ENCODE measurements at regions not wholly inside any gene's neighbourhood (a gene's known extent, or its start where the extent isn't known, plus 50 kb on each side); places are given as distances from the start of the nearest gene placed in this dataset.
A peak's percentile ranks its signal among the peaks of the same experiment; 100 is the strongest.

DNA sequence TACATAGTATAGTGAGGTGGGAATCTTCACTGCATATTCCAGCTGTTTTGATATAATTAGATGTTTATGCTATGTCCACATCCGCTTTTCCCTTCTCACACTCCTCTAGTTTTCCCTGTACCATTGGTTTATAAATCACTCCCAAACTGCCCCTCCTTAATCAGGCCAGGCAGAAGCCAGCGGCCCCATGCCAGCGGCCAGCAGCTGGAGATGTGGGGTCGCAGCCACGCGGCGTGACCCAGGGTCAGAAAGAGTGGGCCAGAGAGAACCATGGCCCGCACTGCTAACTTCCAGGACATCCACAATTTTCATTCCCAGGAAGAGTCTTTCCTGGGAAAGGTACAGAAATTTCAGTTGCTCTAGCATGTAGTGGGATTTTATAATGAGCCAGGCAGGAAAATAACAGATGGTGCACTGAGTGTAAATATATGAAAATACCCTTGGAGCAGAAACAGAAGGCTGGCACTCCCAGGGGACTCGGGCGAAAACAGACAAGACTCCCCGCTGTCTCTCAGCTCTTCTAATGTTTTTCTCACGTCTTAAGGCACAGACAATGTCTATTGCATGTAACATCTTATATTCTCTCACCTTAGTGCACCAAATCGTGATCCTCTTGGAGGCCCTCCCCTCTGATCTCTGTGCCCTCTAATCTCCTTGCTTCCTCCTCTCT lies 145.9 kb upstream of the ZFP42 start:
- no peaks in the 10 kb centered on the region for H3K4me1 ChIP-seq (replicated peaks in 1 of 4; ENCODE audit: control insufficient read depth in 3 of 4, insufficient read depth in 4 of 4, low read length in 3 of 4)
- H2BK20ac ChIP-seq (ENCODE audit: low read length), result no peak overlapping the region
- no peak overlapping the region for H2AK5ac ChIP-seq (ENCODE audit: low read depth, low read length)
- H3K27me3 ChIP-seq (replicated peaks in 1 of 4; ENCODE audit: control insufficient read depth in 3 of 4, extremely low read depth in 1 of 4, insufficient read depth in 3 of 4, low read length in 3 of 4), result no peaks in the 10 kb centered on the region
- 86% methylated on average over 13 of the region's 13 CpGs; no CpG with 5 or more reads in 1 of the 2 experiments for WGBS, 2 experiments (ENCODE audit: extremely low coverage in 1 of 2, insufficient coverage in 1 of 2, insufficient read length in 1 of 2, insufficient replicate concordance in 2 of 2, low coverage in 1 of 2, low lambda C conversion rate in 2 of 2, missing lambda C conversion rate in 1 of 2)
- no peak overlapping the region for H4K5ac ChIP-seq (ENCODE audit: insufficient read length, low read depth, low read length)
- no peak overlapping the region for H3K9ac ChIP-seq (replicated peaks in 1 of 4; ENCODE audit: extremely low read depth in 1 of 4, low read depth in 3 of 4, low read length in 3 of 4)
- no peaks in the 10 kb centered on the region for H3K79me2 ChIP-seq (ENCODE audit: control insufficient read depth in 1 of 2, insufficient read depth in 2 of 2, low read length in 2 of 2)
- H2BK12ac ChIP-seq (ENCODE audit: low read depth, low read length), result no peak overlapping the region
- H3K36me3 ChIP-seq (ENCODE audit: control insufficient read depth in 2 of 4, insufficient read depth in 4 of 4, low read length in 3 of 4), result no peaks in the 10 kb centered on the region
- ChIA-PET CTCF (ENCODE audit: partially characterized antibody) (interaction anchor here (0.5 to 1.0 kb wide), 2 partner anchors 14 to 213 kb away, joined by 3 read pairs; no protein-coding TSS in a partner anchor), POLR2A (ENCODE audit: partially characterized antibody) (no interaction called here)
- no peaks in the 10 kb centered on the region for H3K79me1 ChIP-seq (ENCODE audit: low read depth, low read length)
- H3K14ac ChIP-seq (ENCODE audit: insufficient read length), result no peak overlapping the region
- no peak for DNase-seq (ENCODE audit: low read depth in 1 of 2, low spot score in 2 of 2)
- no peak overlapping the region for H3K4me3 ChIP-seq (ENCODE audit: extremely low read depth in 1 of 4, insufficient read depth in 2 of 4, low read depth in 3 of 4, low read length in 4 of 4)
- H4K91ac ChIP-seq (replicated peaks; ENCODE audit: insufficient read length, low read length), result no peak overlapping the region
- H2BK5ac ChIP-seq (ENCODE audit: low read depth, low read length), result no peak overlapping the region
- H4K8ac ChIP-seq (ENCODE audit: extremely low read depth, insufficient read depth, low read length), result no peak overlapping the region
- H3K9me3 ChIP-seq (ENCODE audit: insufficient read depth in 2 of 2, low read depth in 1 of 2, low read length in 1 of 2), result no peaks in the 10 kb centered on the region
- no peak for FAIRE-seq
- H3K23ac ChIP-seq (ENCODE audit: insufficient read length), result no peak overlapping the region
- H3K4me2 ChIP-seq (ENCODE audit: insufficient read depth in 1 of 2, low read depth in 2 of 2, low read length in 2 of 2), result no peak overlapping the region
- H4K20me1 ChIP-seq (replicated peaks in 1 of 2; ENCODE audit: control insufficient read depth in 1 of 2, insufficient read depth in 2 of 2, low read length in 2 of 2), result no peaks in the 10 kb centered on the region
- no peak overlapping the region for H2BK15ac ChIP-seq (ENCODE audit: low read length)
- no peak overlapping the region for H2BK120ac ChIP-seq (replicated peaks; ENCODE audit: low read depth, low read length)
- no peak overlapping the region for H3K4ac ChIP-seq (replicated peaks; ENCODE audit: insufficient read length, low read depth, low read length)
- no peaks in the 10 kb centered on the region for H3K23me2 ChIP-seq (ENCODE audit: low read depth, low read length)
- H3K56ac ChIP-seq (replicated peaks; ENCODE audit: insufficient read length, low read depth, low read length), result no peak overlapping the region
- no peak overlapping the region for H3K27ac ChIP-seq (ENCODE audit: low read depth, low read length)
- H2AFZ ChIP-seq (ENCODE audit: low read length), result peak overlapping the region; percentile 94
- H3K18ac ChIP-seq (ENCODE audit: extremely low read depth, low read length), result no peak overlapping the region
- no peak for TF ChIP-seq EP300 (IDR thresholded peaks at IDR 0.05; ENCODE audit: borderline replicate concordance in 1 of 2, low read depth in 2 of 2, low read length in 2 of 2)
- no peak for TF ChIP-seq KDM1A (IDR thresholded peaks at IDR 0.05; ENCODE audit: borderline replicate concordance, low read length)
- TF ChIP-seq TEAD4 (IDR thresholded peaks at IDR 0.05; ENCODE audit: low read depth, low read length), result no peak
- TF ChIP-seq SP1 (IDR thresholded peaks at IDR 0.05; ENCODE audit: low read depth, low read length), result no peak
- TF ChIP-seq POLR2AphosphoS5 (IDR thresholded peaks at IDR 0.05; ENCODE audit: low read depth, low read length), result no peak
- no peak for TF ChIP-seq SIRT6 (IDR thresholded peaks at IDR 0.05; ENCODE audit: low read length)
- TF ChIP-seq BACH1 (IDR thresholded peaks at IDR 0.05; ENCODE audit: low read length), result no peak
- TF ChIP-seq NANOG (IDR thresholded peaks at IDR 0.05; ENCODE audit: insufficient read depth, low read depth, low read length, poor library complexity, severe bottlenecking), result no peak
- TF ChIP-seq GTF2F1 (IDR thresholded peaks at IDR 0.05; ENCODE audit: borderline replicate concordance, low read depth, low read length), result no peak
- TF ChIP-seq BCL11A (IDR thresholded peaks at IDR 0.05; ENCODE audit: low read depth in 2 of 2, low read length in 2 of 2), result no peak
- TF ChIP-seq CBX8 (IDR thresholded peaks at IDR 0.05; ENCODE audit: borderline replicate concordance, low read depth, low read length), result no peak
- TF ChIP-seq, protein P1, sequence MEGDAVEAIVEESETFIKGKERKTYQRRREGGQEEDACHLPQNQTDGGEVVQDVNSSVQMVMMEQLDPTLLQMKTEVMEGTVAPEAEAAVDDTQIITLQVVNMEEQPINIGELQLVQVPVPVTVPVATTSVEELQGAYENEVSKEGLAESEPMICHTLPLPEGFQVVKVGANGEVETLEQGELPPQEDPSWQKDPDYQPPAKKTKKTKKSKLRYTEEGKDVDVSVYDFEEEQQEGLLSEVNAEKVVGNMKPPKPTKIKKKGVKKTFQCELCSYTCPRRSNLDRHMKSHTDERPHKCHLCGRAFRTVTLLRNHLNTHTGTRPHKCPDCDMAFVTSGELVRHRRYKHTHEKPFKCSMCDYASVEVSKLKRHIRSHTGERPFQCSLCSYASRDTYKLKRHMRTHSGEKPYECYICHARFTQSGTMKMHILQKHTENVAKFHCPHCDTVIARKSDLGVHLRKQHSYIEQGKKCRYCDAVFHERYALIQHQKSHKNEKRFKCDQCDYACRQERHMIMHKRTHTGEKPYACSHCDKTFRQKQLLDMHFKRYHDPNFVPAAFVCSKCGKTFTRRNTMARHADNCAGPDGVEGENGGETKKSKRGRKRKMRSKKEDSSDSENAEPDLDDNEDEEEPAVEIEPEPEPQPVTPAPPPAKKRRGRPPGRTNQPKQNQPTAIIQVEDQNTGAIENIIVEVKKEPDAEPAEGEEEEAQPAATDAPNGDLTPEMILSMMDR (IDR thresholded peaks at IDR 0.05; ENCODE audit: control extremely low read depth in 1 of 3, insufficient read depth in 1 of 3, low read depth in 1 of 3, low read length in 3 of 3), result no peak

All from H1 (cell line).